Cardiac muscle cell (in vitro differentiated cells and primary cell): ENCODE measurements at regions not wholly inside any gene's neighbourhood (a gene's known extent, or its start where the extent isn't known, plus 50 kb on each side); places are given as distances from the start of the nearest gene placed in this dataset.

Source experiments
- DNase-seq, 2 donors: peaks; one replicate each; pipeline versions ENCODE4 v3.0.0 to v3.0.0-alpha.2; 2010 to 2017; ENCODE audit warnings: low read depth in 1 of 2, low spot score in 1 of 2
- H3K27ac ChIP-seq: fragments of 200-600 bp; sonication (generic); 2 replicates; pipeline ENCODE4 v1.5.1; 2016
- H3K27me3 ChIP-seq: fragments of 200-600 bp; sonication (generic); 2 replicates; pipeline ENCODE4 v1.6.0; 2016; ENCODE audit warnings: control low read depth
- H3K36me3 ChIP-seq: fragments of 200-600 bp; sonication (generic); 2 replicates; pipeline ENCODE4 v1.5.1; 2016; ENCODE audit warnings: control low read depth
- H3K4me1 ChIP-seq: fragments of 200-600 bp; sonication (generic); 2 replicates; pipeline ENCODE4 v1.8.1; 2017; ENCODE audit warnings: low read depth, mild to moderate bottlenecking, mixed run types
- H3K4me3 ChIP-seq: fragments of 200-600 bp; sonication (generic); 2 replicates; pipeline ENCODE4 v1.5.1; 2016; ENCODE audit warnings: mild to moderate bottlenecking
- H3K9me3 ChIP-seq: fragments of 200-600 bp; sonication (generic); 2 replicates; pipeline ENCODE4 v1.5.1; 2017; ENCODE audit warnings: low read depth, mild to moderate bottlenecking, control low read depth
- CTCF ChIP-seq: IDR thresholded peaks from 2 replicates; pipeline ENCODE4 v1.5.1; 2012; ENCODE audit warnings: low read depth, mild to moderate bottlenecking, low read length

GRCh38 chr6:135791441-135791840 lies 60.1 kb upstream of the PDE7B start:
- DNase-seq = no peak
- TF ChIP-seq CTCF = no peak
- H3K4me1 ChIP-seq = no peaks in the 10 kb centered on the region
- no peak overlapping the region for H3K4me3 ChIP-seq
- H3K36me3 ChIP-seq = no peaks in the 10 kb centered on the region
- no peak overlapping the region for H3K27ac ChIP-seq
- no peaks in the 10 kb centered on the region for H3K9me3 ChIP-seq
- H3K27me3 ChIP-seq = no peaks in the 10 kb centered on the region

- no peak for TF ChIP-seq CTCF
- Histone ChIP-seq H3K9me3 (no peaks in the 10 kb centered on the region), H3K36me3 (no peaks in the 10 kb centered on the region), H3K4me1 (no peaks in the 10 kb centered on the region), H3K27ac (no peak overlapping the region), H3K27me3 (no peaks in the 10 kb centered on the region), H3K4me3 (no peak overlapping the region)
- peak in 1 of 2 donors; percentile 13 for DNase-seq
Measured at GRCh38 chr6:135796643-135797305, 54.7 kb upstream of the PDE7B start.

GRCh38 chr6:135797361-135797760 lies 54.1 kb upstream of the PDE7B start:
- Histone ChIP-seq H3K27ac (no peak overlapping the region), H3K4me3 (no peak overlapping the region), H3K9me3 (no peaks in the 10 kb centered on the region), H3K36me3 (no peaks in the 10 kb centered on the region), H3K4me1 (no peaks in the 10 kb centered on the region), H3K27me3 (no peaks in the 10 kb centered on the region)
- TF ChIP-seq CTCF = no peak
- DNase-seq = no peak

- Histone ChIP-seq H3K27ac (no peak overlapping the region), H3K9me3 (no peaks in the 10 kb centered on the region), H3K36me3 (no peaks in the 10 kb centered on the region), H3K27me3 (no peaks in the 10 kb centered on the region), H3K4me1 (no peaks in the 10 kb centered on the region), H3K4me3 (no peak overlapping the region)
- no peak for DNase-seq
- TF ChIP-seq CTCF = no peak
Measured at GRCh38 chr6:135798751-135799515, 52.6 kb upstream of the PDE7B start.
